ENCODE measurements at regions not wholly inside any gene's neighbourhood (a gene's known extent, or its start where the extent isn't known, plus 50 kb on each side); places are given as distances from the start of the nearest gene placed in this dataset.
"Not testable (repeated sequence)": the region's sequence is repeated elsewhere in the genome, so short reads cannot be mapped to it uniquely, and the experiment has no call there.

- Mint-ChIP-seq H3K36me3 (ENCODE audit: low read depth) (no peaks in the 10 kb centered on the region), H3K27me3 (ENCODE audit: low read depth) (no peaks in the 10 kb centered on the region), H3K27ac (ENCODE audit: unreplicated experiment) (no peak overlapping the region), H3K9me3 (ENCODE audit: low read depth) (no peaks in the 10 kb centered on the region), H3K4me3 (ENCODE audit: unreplicated experiment) (no peak overlapping the region), H3K4me1 (ENCODE audit: low read depth) (peaks cover 2% of the 10 kb centered on the region)
- DNase-seq (ENCODE audit: low spot score), result no peak
- TF ChIP-seq CTCF (IDR thresholded peaks at IDR 0.05), result no peak
These were observed 177.3 kb downstream of the BANP start for GRCh38 chr16:88128556-88128955.

- H3K27ac Mint-ChIP-seq (ENCODE audit: unreplicated experiment); H3K36me3 Mint-ChIP-seq (ENCODE audit: low read depth); H3K9me3 Mint-ChIP-seq (ENCODE audit: low read depth): not testable (repeated sequence)
These were observed 177.9 kb downstream of the BANP start for GRCh38 chr16:88129133-88129532.

GRCh38 chr16:88130016-88130415 is 178.8 kb downstream of the BANP start:
- H3K27me3 Mint-ChIP-seq (ENCODE audit: low read depth), result no peaks in the 10 kb centered on the region
- no peaks in the 10 kb centered on the region for H3K36me3 Mint-ChIP-seq (ENCODE audit: low read depth)
- no peak for DNase-seq (ENCODE audit: low spot score)
- no peaks in the 10 kb centered on the region for H3K9me3 Mint-ChIP-seq (ENCODE audit: low read depth)
- no peak overlapping the region for H3K4me3 Mint-ChIP-seq (ENCODE audit: unreplicated experiment)
- peaks cover 2% of the 10 kb centered on the region for H3K4me1 Mint-ChIP-seq (ENCODE audit: low read depth)
- no peak overlapping the region for H3K27ac Mint-ChIP-seq (ENCODE audit: unreplicated experiment)
- no peak for TF ChIP-seq CTCF (IDR thresholded peaks at IDR 0.05)

More at GRCh38 chr16:88129133-88129532, 177.9 kb downstream of the BANP start:
- H3K4me1 Mint-ChIP-seq (ENCODE audit: low read depth); H3K4me3 Mint-ChIP-seq (ENCODE audit: unreplicated experiment); H3K27me3 Mint-ChIP-seq (ENCODE audit: low read depth); DNase-seq (ENCODE audit: low spot score): not testable (repeated sequence)

GRCh38 chr16:88130681-88131080 is 179.4 kb downstream of the BANP start:
- no peaks in the 10 kb centered on the region for H3K9me3 Mint-ChIP-seq (ENCODE audit: low read depth)
- no peaks in the 10 kb centered on the region for H3K36me3 Mint-ChIP-seq (ENCODE audit: low read depth)
- H3K4me3 Mint-ChIP-seq (ENCODE audit: unreplicated experiment), result no peak overlapping the region
- no peak for TF ChIP-seq CTCF (IDR thresholded peaks at IDR 0.05)
- no peaks in the 10 kb centered on the region for H3K27me3 Mint-ChIP-seq (ENCODE audit: low read depth)
- peaks cover 2% of the 10 kb centered on the region for H3K4me1 Mint-ChIP-seq (ENCODE audit: low read depth)
- no peak for DNase-seq (ENCODE audit: low spot score)
- H3K27ac Mint-ChIP-seq (ENCODE audit: unreplicated experiment), result no peak overlapping the region

- Mint-ChIP-seq H3K9me3 (ENCODE audit: low read depth) (no peaks in the 10 kb centered on the region), H3K4me1 (ENCODE audit: low read depth) (peaks cover 2% of the 10 kb centered on the region), H3K27me3 (ENCODE audit: low read depth) (no peaks in the 10 kb centered on the region), H3K27ac (ENCODE audit: unreplicated experiment) (no peak overlapping the region), H3K4me3 (ENCODE audit: unreplicated experiment) (no peak overlapping the region), H3K36me3 (ENCODE audit: low read depth) (no peaks in the 10 kb centered on the region)
- DNase-seq (ENCODE audit: low spot score), result peak; percentile 53
- TF ChIP-seq CTCF (IDR thresholded peaks at IDR 0.05), result no peak
These were observed 180.0 kb downstream of the BANP start for GRCh38 chr16:88131256-88131655.

- Mint-ChIP-seq H3K27ac (ENCODE audit: unreplicated experiment) (no peak overlapping the region), H3K9me3 (ENCODE audit: low read depth) (no peaks in the 10 kb centered on the region), H3K36me3 (ENCODE audit: low read depth) (no peaks in the 10 kb centered on the region), H3K27me3 (ENCODE audit: low read depth) (no peaks in the 10 kb centered on the region), H3K4me1 (ENCODE audit: low read depth) (peaks cover 2% of the 10 kb centered on the region), H3K4me3 (ENCODE audit: unreplicated experiment) (no peak overlapping the region)
- TF ChIP-seq CTCF (IDR thresholded peaks at IDR 0.05), result no peak
- DNase-seq (ENCODE audit: low spot score), result peak; percentile 87
These were observed 180.7 kb downstream of the BANP start for GRCh38 chr16:88131966-88132365.

All from chondrocyte (in vitro differentiated cells).